ENCODE measurements at regions not wholly inside any gene's neighbourhood (a gene's known extent, or its start where the extent isn't known, plus 50 kb on each side); places are given as distances from the start of the nearest gene placed in this dataset.

GRCh38 chr21:38987633-38988508 is 182.1 kb downstream of the ETS2 start:
- 68 to 71% methylated on average over 12 of the region's 12 CpGs for WGBS, 2 donors
- H3K4me3 ChIP-seq, result no peak overlapping the region
- H3K27ac ChIP-seq, result peak overlapping the region in 3 of 4 donors; percentile 1 to 57 (median 7)
- no peaks in the 10 kb centered on the region for H3K9me3 ChIP-seq
- no peak for ATAC-seq (ENCODE audit: low FRiP score in 2 of 2)
- no peaks in the 10 kb centered on the region for H3K36me3 ChIP-seq
- no peak for DNase-seq
- TF ChIP-seq POLR2AphosphoS5 (IDR thresholded peaks at IDR 0.05) (no peak), EP300 (IDR thresholded peaks at IDR 0.05) (no peak), POLR2A (IDR thresholded peaks at IDR 0.05) (no peak), CTCF (IDR thresholded peaks at IDR 0.05) (no peak)
- H3K4me1 ChIP-seq, result peaks cover 58 to 81% (median 71%) of the 10 kb centered on the region in 4 donors
- H3K27me3 ChIP-seq, result no peaks in the 10 kb centered on the region

GRCh38 chr21:38986806-38987632 is 181.3 kb downstream of the ETS2 start:
- WGBS, 2 donors, result 71 to 81% methylated on average over 13 of the region's 13 CpGs
- Histone ChIP-seq H3K4me1 (peaks cover 50 to 73% (median 62%) of the 10 kb centered on the region in 4 donors), H3K36me3 (no peaks in the 10 kb centered on the region), H3K27me3 (no peaks in the 10 kb centered on the region), H3K4me3 (no peak overlapping the region), H3K9me3 (no peaks in the 10 kb centered on the region), H3K27ac (peak overlapping the region in 2 of 4 donors; percentile 1 to 57)
- ATAC-seq (ENCODE audit: low FRiP score in 2 of 2), result no peak
- no peak for TF ChIP-seq POLR2A (IDR thresholded peaks at IDR 0.05)
- DNase-seq, result no peak

GRCh38 chr21:38986406-38986805 is 180.7 kb downstream of the ETS2 start:
- 95 to 96% methylated on average over 5 of the region's 5 CpGs for WGBS, 2 donors
- no peak for TF ChIP-seq EP300 (IDR thresholded peaks at IDR 0.05)
- TF ChIP-seq CTCF (IDR thresholded peaks at IDR 0.05), result no peak
- no peak for TF ChIP-seq POLR2AphosphoS5 (IDR thresholded peaks at IDR 0.05)
- no peak for TF ChIP-seq POLR2A (IDR thresholded peaks at IDR 0.05)
- H3K4me1 ChIP-seq, result peaks cover 44 to 67% (median 56%) of the 10 kb centered on the region in 4 donors

GRCh38 chr21:38985568-38986378 is 180.0 kb downstream of the ETS2 start:
- DNase-seq (peak in 1 of 2 donors; percentile 69), ATAC-seq (ENCODE audit: low FRiP score in 2 of 2) (peak; percentile 12 to 87)
- TF ChIP-seq POLR2AphosphoS5 (IDR thresholded peaks at IDR 0.05) (peak; percentile 61 to 75), EP300 (IDR thresholded peaks at IDR 0.05) (peak in 2 of 4 donors; percentile 62 to 75), POLR2A (IDR thresholded peaks at IDR 0.05) (no peak)
- no peaks in the 10 kb centered on the region for H3K27me3 ChIP-seq
- WGBS, 2 donors, result 32 to 42% methylated on average over 14 to 18 of the region's 18 CpGs
- peak overlapping the region in 3 of 4 donors; percentile 42 to 69 (median 52) for H3K27ac ChIP-seq
- H3K4me1 ChIP-seq, result peaks cover 37 to 62% (median 50%) of the 10 kb centered on the region in 4 donors
- H3K36me3 ChIP-seq, result no peaks in the 10 kb centered on the region
- H3K4me3 ChIP-seq, result no peak overlapping the region
- no peaks in the 10 kb centered on the region for H3K9me3 ChIP-seq

More at GRCh38 chr21:38986406-38986805, 180.7 kb downstream of the ETS2 start:
- Histone ChIP-seq H3K27me3 (no peaks in the 10 kb centered on the region), H3K27ac (no peak overlapping the region), H3K9me3 (no peaks in the 10 kb centered on the region), H3K4me3 (no peak overlapping the region), H3K36me3 (no peaks in the 10 kb centered on the region)
- ATAC-seq (ENCODE audit: low FRiP score in 2 of 2) (no peak), DNase-seq (no peak)

GRCh38 chr21:38984982-38985567 is 179.3 kb downstream of the ETS2 start:
- no peak for TF ChIP-seq POLR2A (IDR thresholded peaks at IDR 0.05)
- no peak for TF ChIP-seq EP300 (IDR thresholded peaks at IDR 0.05)
- TF ChIP-seq POLR2AphosphoS5 (IDR thresholded peaks at IDR 0.05), result no peak
- TF ChIP-seq CTCF (IDR thresholded peaks at IDR 0.05), result no peak
- peak overlapping the region in 3 of 4 donors; percentile 42 to 69 (median 52) for H3K27ac ChIP-seq
- H3K9me3 ChIP-seq, result no peaks in the 10 kb centered on the region
- no peaks in the 10 kb centered on the region for H3K27me3 ChIP-seq
- no peaks in the 10 kb centered on the region for H3K36me3 ChIP-seq
- H3K4me3 ChIP-seq, result no peak overlapping the region
- peaks cover 30 to 55% (median 43%) of the 10 kb centered on the region in 4 donors for H3K4me1 ChIP-seq
- DNase-seq (no peak), ATAC-seq (ENCODE audit: low FRiP score in 2 of 2) (peak in 1 of 2 donors; percentile 77)
- WGBS, 2 donors, result 23 to 39% methylated on average over 11 of the region's 11 CpGs

Data from upper lobe of left lung (tissue), 6 donors.